Activated T-helper 1 cell treated with anti-CD3 and anti-CD28 coated beads, Interleukin-12 subunit alpha, Interleukin-12 subunit beta, Interleukin-2, Interleukin-4 antibody, amounts not matched to agents 30 ng/mL and 10 ng/mL and 1 ng/mL, durations not matched to agents 14 hours and 24 hours and 36 hours (primary cell): ENCODE measurements at regions not wholly inside any gene's neighbourhood (a gene's known extent, or its start where the extent isn't known, plus 50 kb on each side); places are given as distances from the start of the nearest gene placed in this dataset.
"Not testable (repeated sequence)": the region's sequence is repeated elsewhere in the genome, so short reads cannot be mapped to it uniquely, and the experiment has no call there.

Experiments
- DNase-seq: peaks from one replicate; pipeline ENCODE4 v3.0.0; 2021; ENCODE audit warnings: low spot score
- H3K27ac Mint-ChIP-seq: one replicate; pipeline ENCODE4 v1.8.0; 2021; ENCODE audit warnings: mild to moderate bottlenecking, mixed read lengths
- H3K27me3 Mint-ChIP-seq: one replicate; pipeline ENCODE4 v1.8.0; 2022; ENCODE audit warnings: mild to moderate bottlenecking, moderate library complexity, mixed read lengths; ENCODE audit not compliant: insufficient read depth
- H3K36me3 Mint-ChIP-seq: one replicate; pipeline ENCODE4 v1.8.0; 2021; ENCODE audit warnings: low read depth, mixed read lengths
- H3K4me1 Mint-ChIP-seq: one replicate; pipeline ENCODE4 v1.8.0; 2021; ENCODE audit warnings: low read depth, mixed read lengths
- H3K4me3 Mint-ChIP-seq: one replicate; pipeline ENCODE4 v1.8.0; 2021; ENCODE audit warnings: mild to moderate bottlenecking, moderate library complexity, mixed read lengths
- H3K9me3 Mint-ChIP-seq: one replicate; pipeline ENCODE4 v1.8.0; 2021; ENCODE audit warnings: mixed read lengths
- intact Hi-C: fragments of 100-400 bp; cut with micrococcal nuclease; formaldehyde crosslinking; loops from one replicate; pipeline ENCODE4 v1.15.1; 2024

DNA sequence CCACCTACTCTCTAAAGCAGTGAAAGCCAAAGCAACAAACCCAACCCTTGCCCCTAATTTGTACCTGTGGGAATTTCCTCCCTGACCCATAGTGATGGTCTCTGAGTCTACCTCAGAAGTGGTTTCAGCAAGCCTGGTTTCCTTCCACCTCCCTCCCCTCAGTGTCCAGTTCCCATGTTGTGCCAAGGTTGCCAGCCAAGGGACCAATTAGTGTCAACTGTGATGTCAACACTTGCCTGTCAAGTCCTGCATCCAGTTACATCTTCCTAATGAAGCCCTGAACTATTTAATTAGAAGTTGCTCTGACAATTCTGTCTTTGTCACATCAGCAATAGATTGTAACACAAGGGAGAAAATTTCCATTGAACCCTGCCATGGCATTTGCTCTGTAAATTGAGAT is 194.4 kb upstream of the CCDC196 start:
- no peak overlapping the region for H3K27ac Mint-ChIP-seq
- DNase-seq = no peak
- no peak overlapping the region for H3K4me3 Mint-ChIP-seq
- peaks cover 2% of the 10 kb centered on the region for H3K36me3 Mint-ChIP-seq
- H3K9me3 Mint-ChIP-seq = peaks cover 7% of the 10 kb centered on the region
- intact Hi-C loops = no loop called here
- peaks cover 4% of the 10 kb centered on the region for H3K27me3 Mint-ChIP-seq
- peaks cover 8% of the 10 kb centered on the region for H3K4me1 Mint-ChIP-seq

GRCh38 chr14:66293533-66294105 is 192.6 kb upstream of the CCDC196 start:
- Mint-ChIP-seq H3K27ac (no peak overlapping the region), H3K36me3 (peaks cover 2% of the 10 kb centered on the region), H3K4me1 (peaks cover 8% of the 10 kb centered on the region), H3K27me3 (peaks cover under 1% of the 10 kb centered on the region), H3K9me3 (peaks cover 12% of the 10 kb centered on the region), H3K4me3 (no peak overlapping the region)
- no peak for DNase-seq
- intact Hi-C loops = no loop called here

DNA sequence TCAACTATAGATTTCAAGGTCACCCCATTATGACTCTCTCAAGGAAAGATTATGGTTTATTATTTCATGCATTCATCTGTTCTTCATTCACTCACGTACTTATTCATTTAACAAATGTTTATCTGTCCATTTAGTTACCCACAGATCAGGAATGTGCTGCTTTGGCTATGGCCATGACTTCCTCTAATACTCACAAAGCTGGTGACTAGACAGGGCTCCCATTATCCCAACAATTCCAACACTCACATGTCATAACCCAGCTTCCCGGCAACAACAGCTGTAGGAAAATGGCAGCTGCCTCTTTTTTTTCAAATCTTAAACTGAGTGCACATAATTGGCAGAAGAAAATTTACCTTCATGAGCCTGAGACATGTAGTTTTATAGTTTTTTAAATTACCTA is 190.8 kb upstream of the CCDC196 start:
- peaks cover 8% of the 10 kb centered on the region for H3K4me1 Mint-ChIP-seq
- DNase-seq = no peak
- H3K27ac Mint-ChIP-seq = no peak overlapping the region
- intact Hi-C loops = no loop called here
- H3K4me3 Mint-ChIP-seq = no peak overlapping the region
- H3K9me3 Mint-ChIP-seq = peaks cover 12% of the 10 kb centered on the region
- peaks cover 2% of the 10 kb centered on the region for H3K36me3 Mint-ChIP-seq
- no peaks in the 10 kb centered on the region for H3K27me3 Mint-ChIP-seq

DNA sequence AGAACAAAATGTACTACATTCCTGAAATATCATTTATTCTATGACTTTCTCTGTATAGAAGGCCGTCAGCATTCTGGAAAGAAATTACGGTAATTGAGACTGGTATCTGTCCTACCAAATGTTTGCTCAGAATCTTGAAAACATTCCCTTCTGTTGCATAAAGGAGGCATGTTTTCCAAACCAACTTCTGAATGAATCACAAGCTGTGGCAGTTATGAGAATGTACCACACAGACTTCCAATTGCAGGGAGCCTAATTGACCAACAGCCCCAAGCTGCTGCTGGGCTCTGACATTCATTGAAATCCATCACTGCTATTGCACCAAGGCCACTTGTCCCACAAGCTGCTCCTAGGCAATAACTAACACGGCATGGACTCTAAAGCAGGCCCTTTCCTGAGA is 185.3 kb upstream of the CCDC196 start:
- H3K9me3 Mint-ChIP-seq = peaks cover 6% of the 10 kb centered on the region
- no peaks in the 10 kb centered on the region for H3K27me3 Mint-ChIP-seq
- no peaks in the 10 kb centered on the region for H3K36me3 Mint-ChIP-seq
- no peak overlapping the region for H3K4me3 Mint-ChIP-seq
- intact Hi-C loops = no loop called here
- H3K4me1 Mint-ChIP-seq = no peaks in the 10 kb centered on the region
- H3K27ac Mint-ChIP-seq = no peak overlapping the region
- no peak for DNase-seq

- Mint-ChIP-seq H3K27ac (no peak overlapping the region), H3K36me3 (no peaks in the 10 kb centered on the region), H3K27me3 (peaks cover 2% of the 10 kb centered on the region), H3K4me1 (no peaks in the 10 kb centered on the region), H3K9me3 (peaks cover 11% of the 10 kb centered on the region), H3K4me3 (no peak overlapping the region)
- intact Hi-C loops = no loop called here
- DNase-seq = no peak
Observed at GRCh38 chr14:66306101-66306500, 180.1 kb upstream of the CCDC196 start.

- Mint-ChIP-seq H3K36me3 (no peaks in the 10 kb centered on the region), H3K27me3 (peaks cover 2% of the 10 kb centered on the region), H3K4me1 (no peaks in the 10 kb centered on the region), H3K4me3 (no peak overlapping the region), H3K27ac (no peak overlapping the region), H3K9me3 (peaks cover 11% of the 10 kb centered on the region)
- no peak for DNase-seq
- intact Hi-C loops = no loop called here
Observed at GRCh38 chr14:66311058-66311457, 175.1 kb upstream of the CCDC196 start.

DNA sequence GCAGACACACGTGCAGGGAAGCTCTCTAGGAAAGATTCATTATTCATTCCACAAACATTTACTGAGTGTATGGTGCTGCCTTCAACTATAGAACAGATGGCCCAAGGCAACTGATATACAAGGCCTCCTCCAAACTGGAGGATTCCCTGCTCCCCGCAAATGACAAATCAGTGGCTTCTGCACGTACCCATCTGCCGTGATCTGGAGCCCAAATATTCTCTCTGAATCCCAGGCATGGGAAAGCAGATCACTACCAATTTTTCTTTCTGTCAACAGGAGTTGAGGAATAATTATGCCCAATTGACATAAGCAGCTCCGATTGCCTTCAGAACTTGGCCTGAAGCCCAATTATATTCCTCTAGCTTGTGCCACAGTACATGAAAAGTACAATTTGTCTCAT is 174.2 kb upstream of the CCDC196 start:
- H3K36me3 Mint-ChIP-seq = no peaks in the 10 kb centered on the region
- no peak overlapping the region for H3K27ac Mint-ChIP-seq
- intact Hi-C loops = no loop called here
- peaks cover 2% of the 10 kb centered on the region for H3K27me3 Mint-ChIP-seq
- no peaks in the 10 kb centered on the region for H3K4me1 Mint-ChIP-seq
- H3K9me3 Mint-ChIP-seq = peaks cover 6% of the 10 kb centered on the region
- no peak for DNase-seq
- H3K4me3 Mint-ChIP-seq = no peak overlapping the region

DNA sequence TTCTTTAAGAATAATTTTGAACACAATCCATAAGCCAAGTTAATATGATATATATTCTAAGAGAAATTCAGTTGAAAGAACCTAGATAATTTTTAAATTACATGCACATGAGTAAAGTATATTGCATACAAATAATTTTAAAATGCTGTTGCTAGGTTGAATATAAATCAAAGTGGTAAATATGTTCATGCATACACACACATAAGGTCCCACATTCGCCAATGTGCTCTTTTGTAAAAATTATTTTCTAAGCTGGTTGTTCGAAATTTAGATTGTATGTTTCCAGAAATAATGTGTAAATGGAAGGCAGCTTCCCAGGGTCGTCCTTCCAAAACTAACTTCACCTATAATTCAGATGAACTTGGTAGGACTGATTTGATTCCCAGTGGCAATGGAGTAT is 173.7 kb upstream of the CCDC196 start:
- peaks cover 2% of the 10 kb centered on the region for H3K27me3 Mint-ChIP-seq

DNA sequence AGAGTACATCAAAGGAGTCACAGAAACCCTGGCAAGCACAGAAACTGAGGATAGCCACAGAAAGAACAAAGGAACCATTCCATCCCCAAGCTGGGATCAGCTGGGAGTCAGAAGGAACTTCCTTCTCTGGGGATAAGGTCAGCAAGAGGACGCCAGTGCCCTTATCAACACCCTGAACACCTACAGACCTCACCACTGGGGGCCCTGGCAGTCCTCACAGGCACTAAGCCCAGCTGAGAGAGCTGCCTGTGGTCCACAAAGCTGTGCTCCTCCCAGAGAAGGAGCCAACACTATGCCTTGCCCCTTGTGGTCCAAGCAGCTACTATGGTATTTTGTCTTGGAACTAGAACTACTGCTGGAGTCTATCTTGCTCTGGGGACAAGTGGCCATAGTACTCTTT is 171.1 kb upstream of the CCDC196 start:
- no peak for DNase-seq
- no peaks in the 10 kb centered on the region for H3K36me3 Mint-ChIP-seq
- no peak overlapping the region for H3K27ac Mint-ChIP-seq
- H3K4me1 Mint-ChIP-seq = no peaks in the 10 kb centered on the region
- H3K27me3 Mint-ChIP-seq = no peaks in the 10 kb centered on the region
- intact Hi-C loops = no loop called here
- H3K9me3 Mint-ChIP-seq = peaks cover 16% of the 10 kb centered on the region
- H3K4me3 Mint-ChIP-seq = no peak overlapping the region

More for the DNA sequence above, 173.7 kb upstream of the CCDC196 start:
- intact Hi-C loops = no loop called here
- H3K4me1 Mint-ChIP-seq = no peaks in the 10 kb centered on the region
- no peaks in the 10 kb centered on the region for H3K36me3 Mint-ChIP-seq
- no peak for DNase-seq
- H3K27ac Mint-ChIP-seq = no peak overlapping the region
- no peak overlapping the region for H3K4me3 Mint-ChIP-seq
- H3K9me3 Mint-ChIP-seq = peaks cover 9% of the 10 kb centered on the region

GRCh38 chr14:66315548-66315947 is 170.6 kb upstream of the CCDC196 start:
- intact Hi-C loops = no loop called here
- no peaks in the 10 kb centered on the region for H3K27me3 Mint-ChIP-seq
- DNase-seq = no peak
- H3K4me3 Mint-ChIP-seq = no peak overlapping the region
- no peak overlapping the region for H3K27ac Mint-ChIP-seq
- peaks cover 16% of the 10 kb centered on the region for H3K9me3 Mint-ChIP-seq
- H3K36me3 Mint-ChIP-seq = no peaks in the 10 kb centered on the region
- H3K4me1 Mint-ChIP-seq = no peaks in the 10 kb centered on the region

DNA sequence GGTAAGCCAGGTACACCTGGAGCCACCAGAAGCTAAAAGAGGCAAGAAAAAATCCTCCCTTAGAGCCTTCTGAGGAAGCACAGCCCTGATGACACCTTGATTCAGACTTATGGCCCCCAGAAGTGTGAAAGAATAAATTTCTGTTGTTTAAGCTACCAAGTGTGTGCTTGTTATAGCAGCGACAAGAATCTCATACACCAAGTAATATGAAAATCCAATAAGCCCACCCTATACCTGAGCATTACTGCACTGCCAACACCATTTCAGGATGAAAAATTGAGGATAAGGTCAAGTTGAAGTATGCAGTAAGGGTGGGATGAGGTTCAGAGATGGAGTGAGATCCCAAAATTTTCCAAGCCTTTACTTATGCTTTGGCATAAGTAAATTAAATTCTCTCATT is 163.6 kb upstream of the CCDC196 start:
- Mint-ChIP-seq H3K4me3 (no peak overlapping the region), H3K27me3 (no peaks in the 10 kb centered on the region), H3K36me3 (no peaks in the 10 kb centered on the region), H3K9me3 (peaks cover 10% of the 10 kb centered on the region), H3K4me1 (no peaks in the 10 kb centered on the region), H3K27ac (no peak overlapping the region)
- intact Hi-C loops = no loop called here
- no peak for DNase-seq

GRCh38 chr14:66330228-66330627 is 155.9 kb upstream of the CCDC196 start:
- Mint-ChIP-seq H3K4me1 (no peaks in the 10 kb centered on the region), H3K4me3 (no peak overlapping the region), H3K36me3 (no peaks in the 10 kb centered on the region), H3K27ac (no peak overlapping the region), H3K9me3 (no peaks in the 10 kb centered on the region), H3K27me3 (no peaks in the 10 kb centered on the region)
- intact Hi-C loops = no loop called here
- no peak for DNase-seq

DNA sequence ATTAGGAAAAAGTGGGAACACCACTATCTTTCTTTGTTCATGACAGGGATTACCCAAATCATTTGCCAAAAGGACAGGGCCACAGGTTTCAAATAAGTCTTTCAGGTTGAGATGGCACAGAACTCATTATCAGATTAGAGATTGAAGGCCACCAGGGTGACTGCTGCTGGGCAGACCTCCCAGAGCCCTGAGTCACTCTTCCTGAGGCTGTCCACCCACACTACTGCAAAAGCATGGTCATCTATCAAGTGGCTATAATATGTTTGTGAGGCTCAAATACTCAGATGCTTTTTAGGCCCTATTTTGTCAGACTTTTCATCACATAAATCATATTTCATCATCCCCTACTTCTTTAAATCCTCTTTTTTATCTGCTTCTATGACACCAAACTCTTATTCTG is 155.3 kb upstream of the CCDC196 start:
- no peak for DNase-seq
- Mint-ChIP-seq H3K4me3 (no peak overlapping the region), H3K9me3 (no peaks in the 10 kb centered on the region), H3K36me3 (no peaks in the 10 kb centered on the region), H3K27ac (no peak overlapping the region), H3K27me3 (no peaks in the 10 kb centered on the region), H3K4me1 (no peaks in the 10 kb centered on the region)
- intact Hi-C loops = no loop called here

GRCh38 chr14:66333293-66333692 is 152.9 kb upstream of the CCDC196 start:
- H3K4me1 Mint-ChIP-seq, intact Hi-C loops: not testable (repeated sequence)

More at GRCh38 chr14:66333293-66333692, 152.9 kb upstream of the CCDC196 start:
- H3K27me3 Mint-ChIP-seq, H3K27ac Mint-ChIP-seq, H3K9me3 Mint-ChIP-seq, H3K4me3 Mint-ChIP-seq, DNase-seq, H3K36me3 Mint-ChIP-seq: not testable (repeated sequence)
